Skeletal muscle cell (primary cell): ENCODE measurements at regions not wholly inside any gene's neighbourhood (a gene's known extent, or its start where the extent isn't known, plus 50 kb on each side); places are given as distances from the start of the nearest gene placed in this dataset.
"Not testable (repeated sequence)": the region's sequence is repeated elsewhere in the genome, so short reads cannot be mapped to it uniquely, and the experiment has no call there.

Source experiments
- DNase-seq: peaks from one replicate; pipeline ENCODE4 v3.0.0-alpha.2; 2010; ENCODE audit warnings: low read depth
- H3K4me3 ChIP-seq: 2 replicates; pipeline ENCODE4 v1.5.1; 2011; ENCODE audit warnings: low read depth, mild to moderate bottlenecking, control low read depth, low read length, moderate library complexity

DNA sequence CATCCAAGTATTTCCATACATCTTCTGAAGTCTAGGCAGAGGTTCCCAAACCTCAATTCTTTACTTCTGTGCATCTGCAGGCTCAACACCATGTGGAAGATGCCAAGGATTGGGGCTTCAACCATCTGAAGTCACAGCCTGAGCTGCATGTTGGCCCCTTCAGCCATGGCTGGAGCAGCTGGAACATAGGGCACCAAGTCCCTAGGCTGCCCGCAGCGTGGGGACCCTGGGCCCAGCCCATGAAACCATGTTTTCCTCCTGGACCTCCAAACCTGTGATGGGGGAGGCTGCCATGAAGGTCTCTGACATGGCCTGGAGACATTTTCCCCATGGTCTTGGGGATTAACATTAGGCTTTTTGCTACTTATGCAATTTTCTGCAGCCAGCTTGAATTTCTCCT, 729.8 kb downstream of the KCNT2 start:
- DNase-seq: no peak

DNA sequence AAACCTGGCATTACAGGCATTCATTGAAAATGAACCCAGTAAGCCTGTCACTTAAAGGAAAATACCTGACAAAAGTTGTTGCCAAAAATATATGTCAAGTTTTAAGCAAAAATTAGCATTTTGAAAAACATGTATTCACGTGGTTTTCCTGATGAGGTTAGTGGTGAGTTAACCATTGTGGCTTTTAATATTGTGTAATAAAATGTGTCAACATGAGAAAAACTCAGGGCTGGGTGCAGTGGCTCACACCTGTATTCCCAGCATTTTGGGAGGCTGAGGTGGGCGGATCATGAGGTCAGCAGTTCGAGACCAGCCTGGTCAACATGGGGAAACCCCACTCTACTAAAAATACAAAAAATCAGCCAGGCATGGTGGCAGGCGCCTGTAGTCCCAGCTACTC, 731.4 kb downstream of the KCNT2 start:
- no peak overlapping the region for H3K4me3 ChIP-seq
- no peak for DNase-seq

More for the DNA sequence above, 729.8 kb downstream of the KCNT2 start:
- H3K4me3 ChIP-seq: no peak overlapping the region

DNA sequence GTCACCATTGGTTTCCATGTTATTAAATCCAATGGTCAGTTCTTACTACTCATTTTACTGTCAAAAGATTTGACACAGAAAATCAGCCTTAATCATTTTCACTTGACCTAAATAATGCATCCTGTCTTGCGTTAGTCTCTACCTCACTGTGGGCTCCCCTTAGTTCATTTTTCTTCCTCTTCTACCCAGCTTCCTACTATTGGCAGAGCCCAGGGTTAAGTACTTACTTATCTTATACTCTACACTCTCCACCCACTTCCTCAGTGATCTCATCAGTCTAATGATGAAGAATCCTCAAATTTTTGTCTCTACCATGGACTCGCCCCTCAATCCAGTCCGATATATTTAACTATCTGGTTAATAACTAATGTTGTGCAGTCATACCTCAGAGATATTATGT, 735.9 kb downstream of the KCNT2 start:
- DNase-seq: no peak
- no peak overlapping the region for H3K4me3 ChIP-seq

DNA sequence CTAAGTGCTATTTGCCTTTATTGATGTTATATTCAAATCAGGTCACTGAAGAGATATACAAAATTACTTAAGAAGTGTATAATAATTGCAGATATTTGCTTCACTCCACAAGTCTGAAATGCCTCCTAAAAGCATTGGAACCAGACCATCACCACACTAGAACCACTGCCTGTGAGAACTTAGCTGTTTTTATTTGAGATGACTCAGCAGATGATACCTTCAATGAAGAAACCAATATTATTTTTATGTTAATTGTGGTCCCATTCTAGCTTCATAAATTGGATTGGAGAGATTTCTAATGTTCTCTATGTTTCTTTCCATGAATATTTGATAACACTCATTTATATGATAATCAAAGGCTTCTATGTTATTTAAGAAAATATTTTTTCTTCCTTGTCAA, 740.6 kb downstream of the KCNT2 start:
- H3K4me3 ChIP-seq: no peak overlapping the region
- no peak for DNase-seq

DNA sequence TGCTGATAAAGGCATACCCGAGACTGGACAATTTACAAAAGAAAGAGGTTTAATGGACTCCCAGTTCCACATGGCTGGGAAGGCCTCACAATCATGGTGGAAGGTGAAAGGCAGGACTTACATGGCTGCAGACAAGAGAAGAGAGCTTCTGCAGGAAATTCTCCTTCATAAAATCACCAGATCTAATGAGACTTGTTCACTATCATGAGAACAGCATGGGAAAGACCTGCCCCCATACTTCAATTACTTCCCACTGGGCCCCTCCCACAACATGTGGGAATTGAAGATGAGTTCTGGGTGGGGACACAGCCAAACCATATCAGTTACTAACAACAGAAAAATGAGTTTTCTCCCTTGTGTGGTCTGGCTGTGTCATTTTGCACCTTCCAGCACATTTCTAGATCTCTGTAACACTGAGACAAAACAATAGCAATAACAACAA, 741.4 kb downstream of the KCNT2 start:
- DNase-seq: no peak
- no peak overlapping the region for H3K4me3 ChIP-seq

DNA sequence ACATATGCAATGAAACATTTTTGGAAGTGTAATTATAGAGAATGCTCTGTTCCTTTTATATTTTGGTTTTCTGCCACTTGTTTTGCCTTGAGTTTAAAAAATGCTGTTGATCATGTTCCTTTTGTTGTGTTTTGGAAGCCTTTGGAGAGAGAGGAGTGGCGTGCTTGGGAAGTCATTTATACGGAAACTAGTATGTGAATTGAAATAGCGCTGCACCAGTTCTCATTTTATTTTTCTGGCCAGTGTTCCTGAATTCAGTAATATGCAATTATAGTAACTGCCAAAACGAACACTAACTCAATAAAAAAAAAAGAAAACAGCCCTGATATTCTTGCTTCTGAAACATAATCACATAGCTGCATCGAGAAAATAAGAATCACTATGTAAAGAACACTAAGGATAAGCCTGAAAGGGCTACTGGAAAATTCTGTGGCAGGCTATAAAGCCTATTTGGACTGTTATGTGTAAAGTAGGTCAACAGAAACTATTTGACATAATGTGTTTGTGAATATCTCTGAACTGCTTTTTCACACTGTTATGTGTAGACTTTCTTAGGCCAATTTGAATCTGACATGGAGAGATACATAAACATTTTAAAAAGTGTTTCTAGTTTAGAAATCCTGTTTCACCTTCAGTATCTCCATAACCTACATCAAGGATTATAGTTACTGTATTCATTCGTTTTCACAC, 742.0 kb downstream of the KCNT2 start:
- H3K4me3 ChIP-seq: no peak overlapping the region
- DNase-seq: no peak

DNA sequence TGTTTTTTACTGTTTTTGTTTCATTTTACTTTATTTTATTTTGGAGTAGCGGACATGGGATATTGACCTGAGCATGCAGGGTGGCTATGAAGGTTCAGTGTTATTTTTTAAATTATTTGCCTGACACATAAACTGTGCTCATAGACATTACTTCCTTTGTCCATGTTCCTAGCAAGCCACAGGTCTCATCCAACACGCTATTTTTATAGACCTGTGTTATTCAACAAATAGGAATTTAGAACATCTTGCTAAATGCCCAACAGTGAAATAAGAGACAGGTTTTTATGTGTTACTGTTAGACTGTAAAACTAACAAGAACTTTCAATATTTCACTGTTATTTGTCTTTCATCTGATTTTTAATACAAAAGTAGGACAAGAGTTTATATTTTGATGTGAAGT, 756.4 kb downstream of the KCNT2 start:
- no peak overlapping the region for H3K4me3 ChIP-seq
- DNase-seq: peak; percentile 5

DNA sequence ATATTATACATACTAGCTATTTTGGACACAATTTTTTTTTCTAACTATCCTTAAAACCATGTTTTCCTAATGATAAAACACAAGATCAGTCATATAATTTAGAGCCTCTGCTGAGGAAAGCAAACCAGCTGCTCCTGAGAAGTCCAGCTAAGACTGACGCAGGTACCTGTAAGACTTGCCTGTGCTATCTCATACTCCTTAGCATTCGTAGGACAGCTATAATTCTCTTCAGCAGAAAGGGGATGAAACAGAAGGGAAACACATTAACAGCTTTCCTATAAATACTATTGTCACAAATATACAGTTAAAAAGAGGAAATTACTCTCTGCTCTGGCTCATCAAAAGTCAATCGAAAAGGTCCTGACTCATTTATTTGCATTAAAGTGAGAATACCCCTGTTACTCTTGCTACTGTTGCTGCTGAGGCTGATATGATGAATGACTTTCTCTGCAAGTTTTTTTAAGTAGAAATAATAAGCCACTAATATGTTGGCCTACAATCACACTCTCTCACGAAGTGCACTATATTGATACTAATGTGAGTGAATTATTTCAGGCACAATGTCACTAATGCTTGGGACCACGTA, 757.1 kb downstream of the KCNT2 start:
- DNase-seq: no peak
- H3K4me3 ChIP-seq: no peak overlapping the region

DNA sequence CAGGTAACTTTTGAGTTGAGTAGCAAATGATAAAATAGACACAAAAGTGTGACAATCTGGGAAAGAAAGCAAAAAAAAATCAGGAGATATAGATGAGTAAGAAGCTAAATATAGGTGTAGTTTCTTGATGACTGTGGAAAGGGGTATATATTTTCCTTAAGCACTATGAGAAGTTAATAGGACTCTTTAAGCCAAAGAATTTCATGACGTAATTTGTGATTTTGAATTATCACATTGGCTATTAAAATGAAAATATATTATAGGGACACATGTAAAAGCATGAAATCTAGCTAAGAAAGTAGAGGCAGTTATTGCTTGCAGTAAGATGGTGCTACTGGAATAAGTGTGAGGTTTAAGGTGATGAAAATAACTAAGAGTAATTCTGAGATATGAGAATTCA, 759.1 kb downstream of the KCNT2 start:
- no peak overlapping the region for H3K4me3 ChIP-seq
- no peak for DNase-seq

DNA sequence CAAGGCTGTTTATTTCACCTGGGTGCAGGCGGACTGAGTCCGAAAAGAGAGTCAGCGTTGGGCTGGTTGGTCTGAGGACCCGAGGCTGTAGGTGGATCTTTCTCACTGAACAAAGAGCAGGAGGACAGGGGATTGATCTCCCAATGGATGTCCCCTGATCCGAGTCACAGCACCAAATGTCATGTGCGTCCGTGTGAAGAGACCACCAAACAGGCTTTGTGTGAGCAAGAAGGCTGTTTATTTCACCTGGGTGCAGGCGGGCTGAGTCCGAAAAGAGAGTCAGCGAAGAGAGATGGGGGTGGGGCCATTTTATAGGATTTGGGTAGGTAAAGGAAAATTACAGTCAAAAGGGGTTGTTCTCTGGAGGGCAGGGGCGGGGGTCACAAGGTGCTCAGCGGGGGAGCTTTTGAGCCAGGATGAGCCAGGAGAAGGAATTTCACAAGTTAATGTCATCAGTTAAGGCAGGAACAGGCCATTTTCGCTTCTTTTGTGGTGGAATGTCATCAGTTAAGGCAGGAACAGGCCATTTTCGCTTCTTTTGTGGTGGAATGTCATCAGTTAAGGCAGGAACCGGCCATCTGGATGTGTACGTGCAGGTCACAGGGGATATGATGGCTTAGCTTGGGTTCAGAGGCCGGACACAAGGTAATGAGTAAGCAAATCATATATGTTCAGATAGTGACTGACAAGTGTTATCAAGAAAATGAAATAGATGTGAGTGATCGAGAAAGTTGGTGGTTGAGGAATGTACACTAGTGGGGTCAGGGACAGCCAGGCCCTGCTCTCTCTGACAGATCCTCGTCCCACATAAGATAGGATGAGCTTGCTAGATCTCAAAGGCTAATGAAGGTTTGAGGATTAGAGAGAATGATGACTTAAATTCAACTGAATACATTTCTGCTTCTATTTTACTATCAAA, 760.0 kb downstream of the KCNT2 start:
- not testable (repeated sequence) for H3K4me3 ChIP-seq, DNase-seq

DNA sequence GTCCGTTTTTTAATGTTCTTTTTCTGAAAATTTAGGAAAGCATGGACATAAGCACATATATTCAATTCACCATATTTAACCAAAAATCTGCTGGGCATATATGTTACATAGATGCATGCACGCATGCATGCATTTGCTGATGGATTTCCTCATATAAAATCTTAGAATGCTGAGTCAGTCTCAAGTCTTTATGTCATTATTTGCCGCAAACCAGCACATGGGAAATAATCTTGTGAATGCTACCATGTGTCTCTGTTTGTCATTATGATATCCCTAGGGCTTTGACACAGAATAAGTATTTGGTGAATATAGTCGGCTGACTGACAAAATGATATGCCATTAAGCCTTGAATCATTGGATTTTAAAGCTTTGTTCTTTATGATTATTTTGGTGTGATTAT, 776.5 kb downstream of the KCNT2 start:
- DNase-seq: no peak
- no peak overlapping the region for H3K4me3 ChIP-seq

DNA sequence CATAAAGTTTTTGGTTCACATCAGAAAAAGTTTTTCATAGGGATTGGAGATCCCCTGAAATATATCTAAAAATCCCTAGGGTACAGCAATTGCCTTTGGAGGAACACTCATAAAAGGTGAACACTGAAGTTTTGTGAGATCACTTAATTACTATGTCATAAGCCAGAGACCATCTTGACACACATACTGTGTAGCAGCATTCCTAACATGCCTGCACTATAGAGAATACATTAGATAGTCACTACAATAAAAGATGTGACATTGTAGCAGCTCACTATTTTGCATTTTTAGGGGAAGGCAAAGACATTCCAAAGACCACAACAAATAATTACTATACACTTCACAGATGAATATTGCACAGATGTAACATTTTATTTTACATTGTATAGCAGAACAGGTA, 779.9 kb downstream of the KCNT2 start:
- H3K4me3 ChIP-seq: no peak overlapping the region
- no peak for DNase-seq

DNA sequence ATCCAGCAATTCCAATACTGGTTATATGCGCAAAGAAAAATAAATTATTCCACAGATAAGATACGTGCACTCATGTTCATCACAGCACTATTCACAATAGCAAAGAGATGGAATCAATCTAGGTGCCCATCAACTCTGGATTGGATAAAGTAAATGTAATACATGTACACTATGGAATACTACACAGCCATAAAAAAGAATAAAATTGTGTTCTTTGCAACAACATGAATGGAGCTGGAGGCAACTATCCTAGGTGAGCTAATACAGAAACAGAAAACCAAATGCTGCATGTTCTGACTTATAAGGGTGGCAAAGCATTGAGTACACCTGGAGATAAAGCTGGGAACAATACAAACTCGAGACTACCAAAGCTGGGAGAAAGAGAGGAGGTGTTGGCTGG, 787.3 kb downstream of the KCNT2 start:
- H3K4me3 ChIP-seq: no peak overlapping the region
- DNase-seq: no peak

DNA sequence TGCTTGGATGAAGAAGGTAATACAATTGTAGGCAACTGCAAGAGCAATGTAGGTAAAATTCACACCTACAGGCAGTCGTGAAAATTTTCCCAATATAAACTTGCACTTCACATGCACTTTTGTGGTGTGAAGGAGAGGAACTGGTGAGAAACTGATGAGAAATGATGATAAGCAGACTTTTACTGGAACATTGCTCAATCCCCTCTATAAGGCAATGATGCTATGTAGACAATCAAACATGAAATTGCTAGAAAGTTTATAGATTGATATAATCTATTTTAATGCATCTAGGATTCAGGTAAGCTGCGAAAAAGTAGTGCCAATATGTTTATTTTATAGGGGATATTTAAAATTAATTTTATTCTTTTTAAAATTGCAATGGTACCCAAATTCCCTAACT, 802.2 kb downstream of the KCNT2 start:
- no peak for DNase-seq
- H3K4me3 ChIP-seq: no peak overlapping the region

DNA sequence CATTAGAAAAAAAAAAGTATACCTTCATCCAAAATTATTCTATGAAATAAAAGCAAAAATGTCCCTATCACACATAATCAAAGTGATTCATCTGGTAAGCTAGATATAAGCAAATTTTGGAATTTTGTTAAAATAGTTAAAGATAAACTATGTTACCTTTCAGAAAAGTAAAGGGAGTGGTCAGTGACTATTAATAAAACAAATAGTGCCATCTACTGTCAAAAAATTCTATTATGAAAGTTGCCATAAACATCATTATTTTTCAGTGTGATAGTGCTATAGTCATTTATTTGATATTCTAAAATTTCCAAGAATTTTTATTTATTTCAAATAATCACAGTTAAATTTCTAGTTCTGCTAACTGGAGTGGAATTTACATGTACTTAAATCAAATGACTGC, 803.7 kb downstream of the KCNT2 start:
- DNase-seq: no peak

DNA sequence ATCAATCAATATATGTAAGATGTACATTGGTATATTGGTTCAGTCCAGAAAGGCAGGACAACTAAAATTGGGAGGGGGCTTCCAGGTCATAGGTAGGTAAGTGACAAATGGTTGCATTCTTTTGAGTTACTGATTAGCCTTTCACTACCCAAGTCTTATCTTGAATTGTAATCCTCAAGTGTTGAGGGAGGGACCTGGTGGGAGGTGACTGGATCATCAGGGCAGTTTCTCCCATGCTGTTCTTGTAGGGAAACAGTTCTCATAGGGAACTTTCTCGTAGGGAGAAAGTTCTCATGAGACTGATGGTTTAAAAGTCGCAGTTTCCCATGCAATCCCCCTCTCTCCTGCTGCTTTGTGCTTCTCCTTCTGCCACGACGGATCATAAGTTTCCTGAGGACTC, 809.2 kb downstream of the KCNT2 start:
- no peak for DNase-seq

More for the DNA sequence above, 803.7 kb downstream of the KCNT2 start:
- H3K4me3 ChIP-seq: no peak overlapping the region

DNA sequence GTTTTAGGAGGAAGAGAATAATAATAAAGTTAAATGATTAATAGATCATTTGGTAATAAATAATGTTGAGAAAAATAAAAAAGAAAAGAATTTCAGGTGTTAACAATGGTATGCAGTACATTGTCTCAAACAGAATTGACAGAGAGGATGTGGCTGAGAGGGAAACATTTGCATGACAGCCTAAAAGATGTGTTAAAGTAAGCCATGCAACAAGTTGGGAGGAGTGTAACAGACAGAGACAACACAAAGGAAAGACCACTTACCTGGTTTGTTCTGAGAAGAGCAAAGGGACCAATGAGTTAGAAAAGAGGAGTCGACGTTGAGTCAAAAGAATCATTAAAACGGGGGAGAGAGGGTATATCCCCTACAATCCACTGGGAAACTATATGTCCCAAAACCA, 814.0 kb downstream of the KCNT2 start:
- no peak for DNase-seq
- no peak overlapping the region for H3K4me3 ChIP-seq

More for the DNA sequence above, 809.2 kb downstream of the KCNT2 start:
- no peak overlapping the region for H3K4me3 ChIP-seq

DNA sequence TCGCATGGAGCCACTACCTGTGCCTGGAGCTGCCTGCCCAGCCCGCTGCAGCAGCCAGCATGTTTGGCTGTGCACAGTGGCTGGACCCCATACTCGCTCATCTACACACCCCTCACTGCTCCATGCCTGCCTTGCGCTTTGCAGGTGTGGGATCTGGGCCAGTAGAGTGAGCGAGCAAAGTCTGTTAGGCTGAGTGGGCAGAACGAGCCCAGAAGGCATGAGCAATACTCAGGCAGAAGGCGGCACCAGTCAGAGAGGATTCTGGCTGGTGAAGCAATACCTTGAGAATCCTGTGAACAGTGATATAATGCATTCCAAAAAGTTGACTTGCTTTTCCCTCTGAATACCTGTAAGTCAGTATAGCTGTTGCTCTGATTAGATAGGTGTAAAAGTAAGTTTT, 816.4 kb downstream of the KCNT2 start:
- DNase-seq: no peak
- no peak overlapping the region for H3K4me3 ChIP-seq

DNA sequence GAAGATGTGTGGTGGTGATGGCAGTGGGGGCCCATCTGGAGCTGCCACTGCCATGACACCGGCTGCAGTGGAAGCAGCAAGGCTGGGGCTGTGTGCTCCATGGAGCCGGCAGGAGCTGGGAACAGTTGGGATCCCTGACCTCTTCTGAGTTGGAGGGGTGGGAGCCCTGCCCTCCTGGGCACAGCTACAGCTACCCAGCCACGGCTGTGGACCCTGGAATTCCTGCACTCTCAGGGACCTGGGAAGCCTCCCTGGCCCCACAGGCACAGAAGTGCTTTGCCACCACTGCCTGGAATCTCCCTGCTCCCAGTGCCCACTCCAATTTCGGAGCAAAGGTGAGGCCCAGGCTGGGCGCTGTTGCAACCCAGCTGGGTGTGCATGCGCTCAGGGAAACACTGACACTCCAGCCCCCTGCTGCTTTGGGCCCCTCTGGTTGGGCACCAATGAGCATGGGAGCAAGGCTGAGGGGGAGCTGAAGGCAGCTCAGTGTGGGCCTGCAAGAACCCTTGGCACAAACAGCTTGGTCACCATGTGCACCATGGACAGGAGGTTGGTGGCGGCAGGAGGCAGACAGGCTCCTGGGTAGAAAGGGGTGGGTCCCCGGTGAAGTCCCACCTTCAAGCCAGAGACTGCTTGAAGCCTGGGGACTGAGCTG, 817.6 kb downstream of the KCNT2 start:
- no peak for DNase-seq
- H3K4me3 ChIP-seq: no peak overlapping the region

DNA sequence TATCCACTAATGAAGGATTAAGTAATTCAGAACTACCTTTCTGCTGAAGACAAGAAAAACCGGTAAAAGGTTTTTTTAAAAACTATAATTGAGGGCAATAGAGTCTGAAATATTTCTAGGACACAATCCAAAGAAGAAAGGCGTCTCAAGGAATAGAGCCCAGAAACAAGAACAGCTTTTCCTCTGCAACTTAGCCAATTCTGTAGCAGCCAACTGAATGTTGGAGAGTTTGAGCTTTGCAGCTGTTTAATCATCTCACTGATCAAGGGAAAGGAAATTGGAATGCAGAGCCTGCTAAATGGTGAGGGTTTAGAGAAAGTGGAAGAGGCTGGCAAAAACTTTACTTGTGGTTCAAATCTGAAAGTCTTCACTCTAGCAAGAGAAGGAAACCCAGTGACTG, 818.9 kb downstream of the KCNT2 start:
- no peak for DNase-seq

More for the DNA sequence above, 818.9 kb downstream of the KCNT2 start:
- no peak overlapping the region for H3K4me3 ChIP-seq
